Liver (tissue), 3 donors: ENCODE measurements at regions not wholly inside any gene's neighbourhood (a gene's known extent, or its start where the extent isn't known, plus 50 kb on each side); places are given as distances from the start of the nearest gene placed in this dataset.

ENCODE experiments used
- FOXA2 ChIP-seq: IDR thresholded peaks from 2 replicates; pipeline ENCODE4 v1.6.1; 2016; ENCODE audit warnings: antibody characterized with exemption
- RAD21 ChIP-seq, 2 donors: IDR thresholded peaks; 2 replicates each; pipeline ENCODE4 v1.6.1; 2016; ENCODE audit warnings: antibody characterized with exemption in 2 of 2, mild to moderate bottlenecking in 2 of 2
- SP1 ChIP-seq: IDR thresholded peaks from 2 replicates; pipeline ENCODE4 v1.6.1; 2018; ENCODE audit warnings: antibody characterized with exemption, mild to moderate bottlenecking
- TAF1 ChIP-seq: conservative IDR thresholded peaks from 2 replicates; pipeline ENCODE4 v1.6.1; 2016; ENCODE audit warnings: antibody characterized with exemption, mild to moderate bottlenecking
- YY1 ChIP-seq: IDR thresholded peaks from 2 replicates; pipeline ENCODE4 v1.6.1; 2016; ENCODE audit warnings: antibody characterized with exemption, mild to moderate bottlenecking
- TF ChIP-seq, protein P1 (sequence below): fragments of 150-350 bp; IDR thresholded peaks from 2 replicates; pipeline ENCODE4 v1.5.1; 2017; ENCODE audit warnings: improper control_type of control experiment, low read depth, low read length; ENCODE audit not compliant: missing input control
- TF ChIP-seq, protein P2 (sequence below): IDR thresholded peaks from 2 replicates; pipeline ENCODE4 v1.6.1; 2016; ENCODE audit warnings: antibody characterized with exemption
- TF ChIP-seq, protein P3 (sequence below): IDR thresholded peaks from 2 replicates; pipeline ENCODE4 v1.6.1; 2016; ENCODE audit warnings: antibody characterized with exemption, mild to moderate bottlenecking
- TF ChIP-seq, protein P4 (sequence below): IDR thresholded peaks from 2 replicates; pipeline ENCODE4 v1.6.1; 2016; ENCODE audit warnings: antibody characterized with exemption
- donor health status: healthy.
- donor health status: healthy.

DNA sequence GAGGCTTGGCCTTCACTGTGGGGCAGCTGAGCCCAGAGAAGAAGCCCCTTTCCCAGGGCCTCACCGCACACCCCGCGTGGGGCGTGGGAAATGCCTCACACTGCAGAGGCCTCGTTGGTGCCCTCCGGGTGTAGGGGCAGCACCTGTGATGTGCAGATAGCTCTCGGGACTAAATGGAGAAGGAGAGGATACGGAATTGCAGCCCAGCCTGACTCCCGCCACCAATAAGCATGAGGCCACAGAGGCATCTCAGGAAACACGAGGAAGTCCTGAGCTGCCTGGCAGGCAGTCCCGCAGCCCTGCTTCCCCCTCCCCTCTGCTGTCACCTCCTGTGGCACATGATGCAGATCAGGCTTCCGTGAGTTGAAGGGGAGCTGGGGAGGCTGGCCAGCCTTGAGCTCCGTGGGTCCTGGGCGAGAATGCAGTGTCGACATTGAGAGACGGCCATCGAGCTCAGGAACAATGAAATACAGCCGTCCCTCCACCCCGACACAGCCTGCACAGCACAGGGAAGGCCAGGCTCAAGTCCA lies 59.6 kb upstream of the PPP2R2D start:
- TF ChIP-seq, protein P1, sequence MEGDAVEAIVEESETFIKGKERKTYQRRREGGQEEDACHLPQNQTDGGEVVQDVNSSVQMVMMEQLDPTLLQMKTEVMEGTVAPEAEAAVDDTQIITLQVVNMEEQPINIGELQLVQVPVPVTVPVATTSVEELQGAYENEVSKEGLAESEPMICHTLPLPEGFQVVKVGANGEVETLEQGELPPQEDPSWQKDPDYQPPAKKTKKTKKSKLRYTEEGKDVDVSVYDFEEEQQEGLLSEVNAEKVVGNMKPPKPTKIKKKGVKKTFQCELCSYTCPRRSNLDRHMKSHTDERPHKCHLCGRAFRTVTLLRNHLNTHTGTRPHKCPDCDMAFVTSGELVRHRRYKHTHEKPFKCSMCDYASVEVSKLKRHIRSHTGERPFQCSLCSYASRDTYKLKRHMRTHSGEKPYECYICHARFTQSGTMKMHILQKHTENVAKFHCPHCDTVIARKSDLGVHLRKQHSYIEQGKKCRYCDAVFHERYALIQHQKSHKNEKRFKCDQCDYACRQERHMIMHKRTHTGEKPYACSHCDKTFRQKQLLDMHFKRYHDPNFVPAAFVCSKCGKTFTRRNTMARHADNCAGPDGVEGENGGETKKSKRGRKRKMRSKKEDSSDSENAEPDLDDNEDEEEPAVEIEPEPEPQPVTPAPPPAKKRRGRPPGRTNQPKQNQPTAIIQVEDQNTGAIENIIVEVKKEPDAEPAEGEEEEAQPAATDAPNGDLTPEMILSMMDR, result no peak
- TF ChIP-seq, protein P2, sequence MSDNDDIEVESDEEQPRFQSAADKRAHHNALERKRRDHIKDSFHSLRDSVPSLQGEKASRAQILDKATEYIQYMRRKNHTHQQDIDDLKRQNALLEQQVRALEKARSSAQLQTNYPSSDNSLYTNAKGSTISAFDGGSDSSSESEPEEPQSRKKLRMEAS, result no peak
- TF ChIP-seq TAF1, result no peak
- no peak for TF ChIP-seq SP1
- no peak for TF ChIP-seq YY1
- TF ChIP-seq RAD21 (IDR thresholded peaks at IDR 0.05), result no peak
- TF ChIP-seq FOXA2, result no peak
- TF ChIP-seq, protein P3, sequence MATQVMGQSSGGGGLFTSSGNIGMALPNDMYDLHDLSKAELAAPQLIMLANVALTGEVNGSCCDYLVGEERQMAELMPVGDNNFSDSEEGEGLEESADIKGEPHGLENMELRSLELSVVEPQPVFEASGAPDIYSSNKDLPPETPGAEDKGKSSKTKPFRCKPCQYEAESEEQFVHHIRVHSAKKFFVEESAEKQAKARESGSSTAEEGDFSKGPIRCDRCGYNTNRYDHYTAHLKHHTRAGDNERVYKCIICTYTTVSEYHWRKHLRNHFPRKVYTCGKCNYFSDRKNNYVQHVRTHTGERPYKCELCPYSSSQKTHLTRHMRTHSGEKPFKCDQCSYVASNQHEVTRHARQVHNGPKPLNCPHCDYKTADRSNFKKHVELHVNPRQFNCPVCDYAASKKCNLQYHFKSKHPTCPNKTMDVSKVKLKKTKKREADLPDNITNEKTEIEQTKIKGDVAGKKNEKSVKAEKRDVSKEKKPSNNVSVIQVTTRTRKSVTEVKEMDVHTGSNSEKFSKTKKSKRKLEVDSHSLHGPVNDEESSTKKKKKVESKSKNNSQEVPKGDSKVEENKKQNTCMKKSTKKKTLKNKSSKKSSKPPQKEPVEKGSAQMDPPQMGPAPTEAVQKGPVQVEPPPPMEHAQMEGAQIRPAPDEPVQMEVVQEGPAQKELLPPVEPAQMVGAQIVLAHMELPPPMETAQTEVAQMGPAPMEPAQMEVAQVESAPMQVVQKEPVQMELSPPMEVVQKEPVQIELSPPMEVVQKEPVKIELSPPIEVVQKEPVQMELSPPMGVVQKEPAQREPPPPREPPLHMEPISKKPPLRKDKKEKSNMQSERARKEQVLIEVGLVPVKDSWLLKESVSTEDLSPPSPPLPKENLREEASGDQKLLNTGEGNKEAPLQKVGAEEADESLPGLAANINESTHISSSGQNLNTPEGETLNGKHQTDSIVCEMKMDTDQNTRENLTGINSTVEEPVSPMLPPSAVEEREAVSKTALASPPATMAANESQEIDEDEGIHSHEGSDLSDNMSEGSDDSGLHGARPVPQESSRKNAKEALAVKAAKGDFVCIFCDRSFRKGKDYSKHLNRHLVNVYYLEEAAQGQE, result no peak
- TF ChIP-seq, protein P4, sequence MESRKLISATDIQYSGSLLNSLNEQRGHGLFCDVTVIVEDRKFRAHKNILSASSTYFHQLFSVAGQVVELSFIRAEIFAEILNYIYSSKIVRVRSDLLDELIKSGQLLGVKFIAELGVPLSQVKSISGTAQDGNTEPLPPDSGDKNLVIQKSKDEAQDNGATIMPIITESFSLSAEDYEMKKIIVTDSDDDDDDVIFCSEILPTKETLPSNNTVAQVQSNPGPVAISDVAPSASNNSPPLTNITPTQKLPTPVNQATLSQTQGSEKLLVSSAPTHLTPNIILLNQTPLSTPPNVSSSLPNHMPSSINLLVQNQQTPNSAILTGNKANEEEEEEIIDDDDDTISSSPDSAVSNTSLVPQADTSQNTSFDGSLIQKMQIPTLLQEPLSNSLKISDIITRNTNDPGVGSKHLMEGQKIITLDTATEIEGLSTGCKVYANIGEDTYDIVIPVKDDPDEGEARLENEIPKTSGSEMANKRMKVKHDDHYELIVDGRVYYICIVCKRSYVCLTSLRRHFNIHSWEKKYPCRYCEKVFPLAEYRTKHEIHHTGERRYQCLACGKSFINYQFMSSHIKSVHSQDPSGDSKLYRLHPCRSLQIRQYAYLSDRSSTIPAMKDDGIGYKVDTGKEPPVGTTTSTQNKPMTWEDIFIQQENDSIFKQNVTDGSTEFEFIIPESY, result no peak
